ENCODE measurements at regions not wholly inside any gene's neighbourhood (a gene's known extent, or its start where the extent isn't known, plus 50 kb on each side); places are given as distances from the start of the nearest gene placed in this dataset.

GRCh38 chr11:32328392-32328791, 106.9 kb downstream of the WT1 start:
- no peak for DNase-seq (ENCODE audit: low spot score)
- Histone ChIP-seq H3K4me1 (peaks cover 0 to 6% of the 10 kb centered on the region in 2 donors), H3K27ac (no peak overlapping the region), H3K9me3 (no peaks in the 10 kb centered on the region), H3K36me3 (no peaks in the 10 kb centered on the region), H3K27me3 (no peaks in the 10 kb centered on the region), H3K4me3 (no peak overlapping the region)
- no peak for TF ChIP-seq CTCF (IDR thresholded peaks at IDR 0.05)

GRCh38 chr11:32331098-32331497, 104.2 kb downstream of the WT1 start:
- Histone ChIP-seq H3K36me3 (no peaks in the 10 kb centered on the region), H3K27me3 (no peaks in the 10 kb centered on the region), H3K4me3 (no peak overlapping the region), H3K27ac (no peak overlapping the region), H3K9me3 (no peaks in the 10 kb centered on the region), H3K4me1 (peaks cover 0 to 12% of the 10 kb centered on the region in 2 donors)
- TF ChIP-seq CTCF (IDR thresholded peaks at IDR 0.05), result no peak
- DNase-seq (ENCODE audit: low spot score), result no peak

- H3K27ac ChIP-seq, result no peak overlapping the region
- no peak overlapping the region for H3K4me3 ChIP-seq
- H3K4me1 ChIP-seq, result peaks cover 0 to 12% of the 10 kb centered on the region in 2 donors
- DNase-seq (ENCODE audit: low spot score), result no peak
- no peaks in the 10 kb centered on the region for H3K36me3 ChIP-seq
- H3K9me3 ChIP-seq, result no peaks in the 10 kb centered on the region
- no peak for TF ChIP-seq CTCF (IDR thresholded peaks at IDR 0.05)
- no peaks in the 10 kb centered on the region for H3K27me3 ChIP-seq
Measured at GRCh38 chr11:32331792-32332191, 103.5 kb downstream of the WT1 start.

- TF ChIP-seq CTCF (IDR thresholded peaks at IDR 0.05), result no peak
- Histone ChIP-seq H3K36me3 (no peaks in the 10 kb centered on the region), H3K4me1 (peaks cover 0 to 12% of the 10 kb centered on the region in 2 donors), H3K27ac (no peak overlapping the region), H3K9me3 (no peaks in the 10 kb centered on the region), H3K4me3 (peak overlapping the region; percentile 3 to 44), H3K27me3 (no peaks in the 10 kb centered on the region)
- DNase-seq (ENCODE audit: low spot score), result no peak
Measured at GRCh38 chr11:32332990-32333319, 102.4 kb downstream of the WT1 start.

- Histone ChIP-seq H3K27me3 (no peaks in the 10 kb centered on the region), H3K4me1 (peaks cover 0 to 12% of the 10 kb centered on the region in 2 donors), H3K4me3 (peak overlapping the region; percentile 3 to 44), H3K9me3 (no peaks in the 10 kb centered on the region), H3K36me3 (no peaks in the 10 kb centered on the region), H3K27ac (no peak overlapping the region)
- DNase-seq (ENCODE audit: low spot score), result peak; percentile 73
- TF ChIP-seq CTCF (IDR thresholded peaks at IDR 0.05), result peak in 1 of 2 donors; percentile 43
Measured at GRCh38 chr11:32333320-32333991, 101.9 kb downstream of the WT1 start.

- TF ChIP-seq CTCF (IDR thresholded peaks at IDR 0.05), result no peak
- peaks cover 0 to 12% of the 10 kb centered on the region in 2 donors for H3K4me1 ChIP-seq
- no peak for DNase-seq (ENCODE audit: low spot score)
- H3K36me3 ChIP-seq, result no peaks in the 10 kb centered on the region
- H3K9me3 ChIP-seq, result no peaks in the 10 kb centered on the region
- no peak overlapping the region for H3K27ac ChIP-seq
- no peaks in the 10 kb centered on the region for H3K27me3 ChIP-seq
- H3K4me3 ChIP-seq, result no peak overlapping the region
Measured at GRCh38 chr11:32334822-32335221, 100.5 kb downstream of the WT1 start.
